ENCODE measurements at regions not wholly inside any gene's neighbourhood (a gene's known extent, or its start where the extent isn't known, plus 50 kb on each side); places are given as distances from the start of the nearest gene placed in this dataset.

DNA sequence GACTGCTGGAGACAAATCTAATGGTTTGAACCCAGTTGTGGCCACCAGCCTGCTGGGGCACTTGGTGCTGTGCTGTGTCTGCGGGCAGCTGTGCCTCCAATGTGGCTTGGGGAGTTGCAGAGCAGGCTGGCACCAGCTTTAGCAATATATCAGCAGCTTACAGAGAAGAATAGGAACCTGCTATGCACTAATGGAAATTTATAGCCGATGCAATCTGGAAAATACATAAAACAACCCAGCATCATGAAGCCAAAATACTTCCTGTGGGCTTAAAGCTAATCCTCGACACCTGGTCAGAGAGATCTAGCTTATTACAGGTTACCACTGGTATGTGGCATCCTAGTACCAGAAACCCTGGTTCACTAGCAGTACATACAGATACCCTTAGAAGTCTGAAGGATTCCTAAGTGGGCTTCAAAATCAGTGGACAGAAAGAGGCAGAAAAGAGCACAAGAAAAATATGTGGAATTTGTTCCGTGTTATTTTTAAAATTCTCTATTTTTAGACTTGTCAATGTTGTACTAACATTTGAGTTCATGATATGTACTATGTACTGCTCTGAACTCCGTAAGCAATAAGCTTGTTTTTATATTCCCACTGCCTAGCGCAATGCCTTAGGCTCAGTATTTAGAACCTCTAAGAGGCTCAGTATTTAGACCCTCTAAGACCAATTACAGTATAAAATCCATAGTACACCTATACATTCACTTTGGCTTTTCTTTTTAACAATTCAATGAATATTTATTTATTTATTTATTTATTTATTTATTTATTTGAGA is 194.7 kb downstream of the UXS1 start:
- intact Hi-C loops (cut with micrococcal nuclease) (no loop called here), dilution Hi-C loops (cut with HindIII; ENCODE audit: low sequenced_read_pairs, unreplicated experiment) (no loop called here), in situ Hi-C loops (cut with MboI; ENCODE audit: low sequenced_read_pairs) (no loop called here)
- H3K18ac ChIP-seq (ENCODE audit: low read depth, low read length) = no peak overlapping the region
- no peak for ATAC-seq (ENCODE audit: low read depth)
- H2BK5ac ChIP-seq (ENCODE audit: low read depth, low read length, poor library complexity, severe bottlenecking) = no peak overlapping the region
- H4K91ac ChIP-seq (ENCODE audit: insufficient read depth, low read depth, low read length) = no peak overlapping the region
- WGBS, 2 experiments (ENCODE audit: extremely low coverage in 2 of 2, insufficient read length in 1 of 2) = no CpG with 5 or more reads among the region's 6 CpGs
- BruUV-seq (replicated peaks) = no TSS peak
- no peak overlapping the region for H3K23ac ChIP-seq (ENCODE audit: low read depth, low read length)
- 0 out of 2 replicates have a peak, but pooled peaks cover 2% of the 10 kb centered on the region for H3K27me3 ChIP-seq (ENCODE audit: control insufficient read depth, insufficient read depth, low read length)
- H3K14ac ChIP-seq (replicated peaks; ENCODE audit: low read depth, low read length) = no peak overlapping the region
- no peak overlapping the region for H2AFZ ChIP-seq (replicated peaks; ENCODE audit: low read length, poor library complexity)
- no peak overlapping the region for H3K4me2 ChIP-seq (ENCODE audit: low read depth, low read length)
- CTCF ChIA-PET = interaction anchor here (0.6 kb wide), 1 partner anchor 57 kb away, joined by 3 read pairs; no protein-coding TSS in a partner anchor
- DNase-seq = no peak
- H4K5ac ChIP-seq (ENCODE audit: low read depth, low read length) = no peak overlapping the region
- no peak overlapping the region for H4K8ac ChIP-seq (ENCODE audit: low read depth in 2 of 2, low read length in 2 of 2)
- H2BK15ac ChIP-seq (ENCODE audit: low read depth, low read length) = no peak overlapping the region
- no peak overlapping the region for H3K27ac ChIP-seq (ENCODE audit: insufficient read depth, low read length)
- no peak overlapping the region for H2AK9ac ChIP-seq (replicated peaks; ENCODE audit: low read depth, low read length, poor library complexity)
- POLR2A ChIA-PET (ENCODE audit: unreplicated experiment) = no interaction called here
- H3K4me1 ChIP-seq (ENCODE audit: control insufficient read depth, insufficient read depth, low read length) = no peaks in the 10 kb centered on the region
- H3K56ac ChIP-seq (ENCODE audit: extremely low read depth, insufficient read depth, low read length) = no peak overlapping the region
- TF ChIP-seq BHLHE40 (IDR thresholded peaks at IDR 0.05; ENCODE audit: low read depth, low read length) = no peak
- TF ChIP-seq MAZ (IDR thresholded peaks at IDR 0.05; ENCODE audit: borderline replicate concordance, low read depth, low read length) = no peak
- TF ChIP-seq RAD21 (IDR thresholded peaks at IDR 0.05; ENCODE audit: low read length) = no peak
- TF ChIP-seq FOS (IDR thresholded peaks at IDR 0.05; ENCODE audit: low read depth, low read length) = no peak
- no peak for TF ChIP-seq CHD1 (IDR thresholded peaks at IDR 0.05; ENCODE audit: low read depth, low read length)
- no peak for TF ChIP-seq SMC3 (IDR thresholded peaks at IDR 0.05; ENCODE audit: low read depth, low read length)
- TF ChIP-seq RCOR1 (IDR thresholded peaks at IDR 0.05; ENCODE audit: insufficient replicate concordance, low read length) = no peak
- H3K4me3 ChIP-seq (ENCODE audit: insufficient read depth, low read depth, low read length) = no peak overlapping the region
- peaks cover 4% of the 10 kb centered on the region for H3K9me3 ChIP-seq (ENCODE audit: control insufficient read depth, insufficient read depth, low read length)
- H2AK5ac ChIP-seq (ENCODE audit: low read depth, low read length) = no peak overlapping the region
- no peaks in the 10 kb centered on the region for H3K36me3 ChIP-seq (ENCODE audit: control insufficient read depth, insufficient read depth, low read length)
- no peaks in the 10 kb centered on the region for H3K79me1 ChIP-seq (ENCODE audit: low read depth in 1 of 2, low read length in 2 of 2)
- H3K9ac ChIP-seq (ENCODE audit: low read depth, low read length) = no peak overlapping the region
- no peak overlapping the region for H2BK20ac ChIP-seq (ENCODE audit: low read depth, low read length)
- no peak overlapping the region for H2BK120ac ChIP-seq (ENCODE audit: low read depth, low read length)
- H3K4ac ChIP-seq (ENCODE audit: low read depth, low read length) = no peak overlapping the region
- H3K9me1 ChIP-seq (ENCODE audit: insufficient read depth, low read length) = no peaks in the 10 kb centered on the region
- H4K20me1 ChIP-seq (ENCODE audit: insufficient read depth, low read length) = no peaks in the 10 kb centered on the region
